ENCODE measurements at regions not wholly inside any gene's neighbourhood (a gene's known extent, or its start where the extent isn't known, plus 50 kb on each side); places are given as distances from the start of the nearest gene placed in this dataset.

DNA sequence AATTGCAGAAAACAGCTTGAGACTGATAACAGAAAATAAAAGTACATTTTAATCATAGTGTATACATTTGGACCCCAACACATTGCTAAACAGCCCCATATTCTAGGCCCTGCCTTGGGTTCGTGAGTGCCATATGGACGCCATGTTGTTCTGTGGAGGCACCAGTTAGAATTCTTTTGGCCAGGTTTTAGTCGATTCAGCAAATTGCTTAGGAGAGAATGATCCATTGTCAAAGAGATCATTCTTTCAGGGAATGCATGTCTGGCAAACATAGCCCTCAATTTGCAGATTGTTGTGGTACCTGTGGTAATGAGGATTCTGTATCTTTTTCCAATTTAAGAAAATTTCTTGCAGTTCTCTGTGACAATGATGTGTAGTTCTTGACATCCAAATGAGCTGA is 183.6 kb upstream of the DDHD1 start (continued):
- TF ChIP-seq, protein P1, sequence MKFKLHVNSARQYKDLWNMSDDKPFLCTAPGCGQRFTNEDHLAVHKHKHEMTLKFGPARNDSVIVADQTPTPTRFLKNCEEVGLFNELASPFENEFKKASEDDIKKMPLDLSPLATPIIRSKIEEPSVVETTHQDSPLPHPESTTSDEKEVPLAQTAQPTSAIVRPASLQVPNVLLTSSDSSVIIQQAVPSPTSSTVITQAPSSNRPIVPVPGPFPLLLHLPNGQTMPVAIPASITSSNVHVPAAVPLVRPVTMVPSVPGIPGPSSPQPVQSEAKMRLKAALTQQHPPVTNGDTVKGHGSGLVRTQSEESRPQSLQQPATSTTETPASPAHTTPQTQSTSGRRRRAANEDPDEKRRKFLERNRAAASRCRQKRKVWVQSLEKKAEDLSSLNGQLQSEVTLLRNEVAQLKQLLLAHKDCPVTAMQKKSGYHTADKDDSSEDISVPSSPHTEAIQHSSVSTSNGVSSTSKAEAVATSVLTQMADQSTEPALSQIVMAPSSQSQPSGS (IDR thresholded peaks at IDR 0.05; ENCODE audit: low read length) = no peak
- no peak for TF ChIP-seq TAF7 (optimal IDR thresholded peaks at IDR 0.05; ENCODE audit: borderline replicate concordance, low read depth, low read length)
- no peak for TF ChIP-seq POLR2A (IDR thresholded peaks at IDR 0.05; ENCODE audit: control extremely low read depth in 1 of 2, low read depth in 2 of 2, low read length in 2 of 2)
- TF ChIP-seq RXRA (IDR thresholded peaks at IDR 0.05; ENCODE audit: insufficient read depth, low read depth, low read length) = no peak
- no peak for TF ChIP-seq KDM1A (IDR thresholded peaks at IDR 0.05; ENCODE audit: borderline replicate concordance, low read length)

Measured in H1 (cell line).